ENCODE measurements at regions not wholly inside any gene's neighbourhood (a gene's known extent, or its start where the extent isn't known, plus 50 kb on each side); places are given as distances from the start of the nearest gene placed in this dataset.

- TF ChIP-seq CTCF (IDR thresholded peaks at IDR 0.05; ENCODE audit: low read length), result no peak
- TF ChIP-seq EZH2 (optimal IDR thresholded peaks at IDR 0.05; ENCODE audit: low read depth, low read length), result no peak
Observed at GRCh38 chr6:115677198-115677597, 383.5 kb downstream of the FRK start.
